ENCODE measurements at regions not wholly inside any gene's neighbourhood (a gene's known extent, or its start where the extent isn't known, plus 50 kb on each side); places are given as distances from the start of the nearest gene placed in this dataset.

DNA sequence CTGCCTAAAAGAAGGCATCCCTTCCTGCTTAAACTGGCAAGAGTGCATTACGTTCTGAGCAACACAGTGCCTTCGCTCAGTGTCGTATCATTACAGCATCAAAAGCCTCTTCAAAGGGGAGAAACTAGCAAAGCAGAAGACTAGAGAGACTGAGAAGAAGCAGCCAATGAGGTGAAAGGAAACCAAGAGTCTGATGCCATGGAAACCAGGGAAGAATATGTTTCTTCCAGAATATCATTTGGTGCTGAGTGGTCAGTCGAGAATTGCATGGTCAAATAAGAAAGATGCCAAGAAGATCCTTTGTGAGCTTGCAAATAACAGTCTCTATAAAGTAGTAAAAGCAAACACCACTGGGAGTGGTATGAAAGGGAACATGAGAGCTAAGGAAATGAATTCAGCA is 312.1 kb upstream of the CHST9 start:
- no peaks in the 10 kb centered on the region for H3K36me3 ChIP-seq (ENCODE audit: low read depth)
- H3F3A ChIP-seq (ENCODE audit: insufficient read depth, low read depth), result no peaks in the 10 kb centered on the region
- no peaks in the 10 kb centered on the region for H3K9me2 ChIP-seq (ENCODE audit: insufficient read depth)
- no peak overlapping the region for H3K4me3 ChIP-seq
- DNase-seq, result no peak
- no peaks in the 10 kb centered on the region for H4K20me1 ChIP-seq (ENCODE audit: insufficient read depth)
- no peaks in the 10 kb centered on the region for H3K4me1 ChIP-seq (replicated peaks; ENCODE audit: insufficient read depth)
- H2AFZ ChIP-seq, result no peak overlapping the region
- TF ChIP-seq CTCF (conservative IDR thresholded peaks at IDR 0.05) (no peak), EZH2 (IDR thresholded peaks at IDR 0.05; ENCODE audit: low read depth) (no peak)
- POLR2A ChIA-PET (ENCODE audit: unreplicated experiment), result no interaction called here
- no peak overlapping the region for H3K27ac ChIP-seq
- CTCF ChIA-PET, result no interaction called here
- no peaks in the 10 kb centered on the region for H3K79me2 ChIP-seq (ENCODE audit: low read depth)
- intact Hi-C loops (cut with micrococcal nuclease; ENCODE audit: unreplicated experiment), result no loop called here
- no peaks in the 10 kb centered on the region for H3K27me3 ChIP-seq (ENCODE audit: insufficient read depth, low read depth)
- no peak overlapping the region for H3K4me2 ChIP-seq
- no peaks in the 10 kb centered on the region for H3K9me3 ChIP-seq (ENCODE audit: insufficient read depth, low read depth)
- no TSS peak for BruUV-seq (replicated peaks)

DNA sequence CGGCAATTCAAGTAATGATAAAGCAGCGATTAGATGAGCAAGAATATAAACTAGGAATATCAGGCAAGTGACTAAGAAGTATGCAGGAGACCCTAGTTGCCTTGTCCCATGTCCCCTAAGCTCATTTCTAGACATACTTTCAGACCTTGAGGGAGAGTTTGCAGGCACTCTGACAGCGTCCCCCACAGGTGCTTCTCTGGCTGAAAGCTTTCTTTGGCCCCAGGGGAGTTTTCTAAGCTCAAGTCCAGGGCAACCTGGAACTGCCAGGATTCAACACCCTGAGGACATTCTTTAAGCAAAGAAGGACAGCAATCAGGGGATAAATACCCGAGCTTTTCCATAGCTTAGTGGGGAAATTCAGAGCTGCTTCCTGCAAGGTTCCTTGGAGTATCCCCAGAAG is 308.1 kb upstream of the CHST9 start:
- no peaks in the 10 kb centered on the region for H3K27me3 ChIP-seq (ENCODE audit: insufficient read depth, low read depth)
- no peaks in the 10 kb centered on the region for H3F3A ChIP-seq (ENCODE audit: insufficient read depth, low read depth)
- TF ChIP-seq CTCF (conservative IDR thresholded peaks at IDR 0.05), result no peak
- TF ChIP-seq EZH2 (IDR thresholded peaks at IDR 0.05; ENCODE audit: low read depth), result no peak
- CTCF ChIA-PET, result no interaction called here
- H3K27ac ChIP-seq, result no peak overlapping the region
- no peaks in the 10 kb centered on the region for H3K79me2 ChIP-seq (ENCODE audit: low read depth)
- no peaks in the 10 kb centered on the region for H3K36me3 ChIP-seq (ENCODE audit: low read depth)
- no peak overlapping the region for H3K4me2 ChIP-seq
- POLR2A ChIA-PET (ENCODE audit: unreplicated experiment), result no interaction called here
- no peak for DNase-seq
- no peaks in the 10 kb centered on the region for H3K9me3 ChIP-seq (ENCODE audit: insufficient read depth, low read depth)
- BruUV-seq (replicated peaks), result no TSS peak
- H3K4me3 ChIP-seq, result no peak overlapping the region
- intact Hi-C loops (cut with micrococcal nuclease; ENCODE audit: unreplicated experiment), result no loop called here
- H4K20me1 ChIP-seq (ENCODE audit: insufficient read depth), result no peaks in the 10 kb centered on the region
- H3K4me1 ChIP-seq (replicated peaks; ENCODE audit: insufficient read depth), result no peaks in the 10 kb centered on the region
- no peaks in the 10 kb centered on the region for H3K9me2 ChIP-seq (ENCODE audit: insufficient read depth)
- no peak overlapping the region for H2AFZ ChIP-seq

DNA sequence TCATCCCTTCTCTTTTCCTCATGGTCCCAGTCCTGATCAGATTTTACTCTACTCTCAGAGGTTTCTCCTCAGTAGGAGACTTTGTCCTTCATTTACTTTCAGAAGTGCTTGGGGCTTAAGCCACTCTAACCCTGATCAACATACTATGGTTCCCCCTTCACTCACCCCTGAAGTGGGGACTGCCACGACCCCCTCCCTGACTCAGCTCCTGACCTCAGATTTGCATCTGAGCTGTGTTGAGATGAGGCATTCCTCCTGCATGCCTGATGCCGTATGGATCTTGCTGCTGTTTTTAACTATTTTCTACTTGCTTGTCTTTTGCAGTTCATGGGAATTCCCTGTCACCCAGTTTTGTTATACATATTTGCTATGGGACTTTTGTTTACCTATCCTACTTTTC is 306.7 kb upstream of the CHST9 start:
- H3K9me3 ChIP-seq (ENCODE audit: insufficient read depth, low read depth), result no peaks in the 10 kb centered on the region
- intact Hi-C loops (cut with micrococcal nuclease; ENCODE audit: unreplicated experiment), result no loop called here
- no peaks in the 10 kb centered on the region for H3K4me1 ChIP-seq (replicated peaks; ENCODE audit: insufficient read depth)
- H3K79me2 ChIP-seq (ENCODE audit: low read depth), result no peaks in the 10 kb centered on the region
- H3K27me3 ChIP-seq (ENCODE audit: insufficient read depth, low read depth), result no peaks in the 10 kb centered on the region
- no peak overlapping the region for H3K4me2 ChIP-seq
- H3K4me3 ChIP-seq, result no peak overlapping the region
- no peak for DNase-seq
- H3K27ac ChIP-seq, result no peak overlapping the region
- CTCF ChIA-PET, result no interaction called here
- POLR2A ChIA-PET (ENCODE audit: unreplicated experiment), result no interaction called here
- no peaks in the 10 kb centered on the region for H3F3A ChIP-seq (ENCODE audit: insufficient read depth, low read depth)
- no peak for TF ChIP-seq CTCF (conservative IDR thresholded peaks at IDR 0.05)
- no peak for TF ChIP-seq EZH2 (IDR thresholded peaks at IDR 0.05; ENCODE audit: low read depth)
- H4K20me1 ChIP-seq (ENCODE audit: insufficient read depth), result no peaks in the 10 kb centered on the region
- BruUV-seq (replicated peaks), result no TSS peak
- H2AFZ ChIP-seq, result no peak overlapping the region
- H3K9me2 ChIP-seq (ENCODE audit: insufficient read depth), result no peaks in the 10 kb centered on the region
- H3K36me3 ChIP-seq (ENCODE audit: low read depth), result no peaks in the 10 kb centered on the region

Measured in PC-9 (cell line).